Progenitor cell of endocrine pancreas (in vitro differentiated cells): ENCODE measurements at regions not wholly inside any gene's neighbourhood (a gene's known extent, or its start where the extent isn't known, plus 50 kb on each side); places are given as distances from the start of the nearest gene placed in this dataset.

Source experiments
- DNase-seq: peaks from one replicate; pipeline ENCODE4 v3.0.0; 2021; ENCODE audit warnings: low spot score; ENCODE audit not compliant: unreplicated experiment
- H3K27ac Mint-ChIP-seq: 2 replicates; pipeline ENCODE4 v1.8.0; 2021; ENCODE audit warnings: mild to moderate bottlenecking, moderate library complexity, mixed read lengths
- H3K27me3 Mint-ChIP-seq: 2 replicates; pipeline ENCODE4 v1.8.0; 2021; ENCODE audit warnings: mixed read lengths
- H3K36me3 Mint-ChIP-seq: 2 replicates; pipeline ENCODE4 v1.8.0; 2022; ENCODE audit warnings: mixed read lengths; ENCODE audit not compliant: insufficient read depth
- H3K4me1 Mint-ChIP-seq: 2 replicates; pipeline ENCODE4 v1.8.0; 2021; ENCODE audit warnings: low read depth, mixed read lengths
- H3K4me3 Mint-ChIP-seq: 2 replicates; pipeline ENCODE4 v1.8.0; 2021; ENCODE audit warnings: low read depth, mild to moderate bottlenecking, moderate library complexity, mixed read lengths
- H3K9me3 Mint-ChIP-seq: 2 replicates; pipeline ENCODE4 v1.8.0; 2021; ENCODE audit warnings: low read depth, mixed read lengths
- CTCF ChIP-seq: fragments of 200-600 bp; sonication (generic); IDR thresholded peaks from one replicate; pipeline ENCODE4 v1.5.0; 2021; ENCODE audit warnings: antibody characterized with exemption, mild to moderate bottlenecking; ENCODE audit not compliant: unreplicated experiment

- H3K27me3 Mint-ChIP-seq, result peaks cover 36% of the 10 kb centered on the region
- no peak for TF ChIP-seq CTCF
- no peaks in the 10 kb centered on the region for H3K36me3 Mint-ChIP-seq
- DNase-seq, result no peak
- peaks cover 3% of the 10 kb centered on the region for H3K4me1 Mint-ChIP-seq
- no peaks in the 10 kb centered on the region for H3K9me3 Mint-ChIP-seq
- no peak overlapping the region for H3K4me3 Mint-ChIP-seq
- no peak overlapping the region for H3K27ac Mint-ChIP-seq
These were observed 152.4 kb downstream of the RAB11FIP2 start for GRCh38 chr10:117894339-117894738.

- DNase-seq, result no peak
- Mint-ChIP-seq H3K9me3 (no peaks in the 10 kb centered on the region), H3K27ac (no peak overlapping the region), H3K27me3 (peaks cover 34% of the 10 kb centered on the region), H3K4me3 (no peak overlapping the region), H3K36me3 (no peaks in the 10 kb centered on the region), H3K4me1 (peaks cover 3% of the 10 kb centered on the region)
- no peak for TF ChIP-seq CTCF
These were observed 150.2 kb downstream of the RAB11FIP2 start for GRCh38 chr10:117896517-117896916.

GRCh38 chr10:117899181-117899683 lies 147.5 kb downstream of the RAB11FIP2 start:
- Mint-ChIP-seq H3K27me3 (peaks cover 29% of the 10 kb centered on the region), H3K9me3 (no peaks in the 10 kb centered on the region), H3K36me3 (no peaks in the 10 kb centered on the region), H3K4me1 (peaks cover 3% of the 10 kb centered on the region), H3K4me3 (no peak overlapping the region), H3K27ac (no peak overlapping the region)
- no peak for DNase-seq
- no peak for TF ChIP-seq CTCF

- no peaks in the 10 kb centered on the region for H3K9me3 Mint-ChIP-seq
- H3K4me1 Mint-ChIP-seq, result peaks cover 3% of the 10 kb centered on the region
- H3K27ac Mint-ChIP-seq, result no peak overlapping the region
- peaks cover 34% of the 10 kb centered on the region for H3K27me3 Mint-ChIP-seq
- DNase-seq, result no peak
- TF ChIP-seq CTCF, result no peak
- no peak overlapping the region for H3K4me3 Mint-ChIP-seq
- no peaks in the 10 kb centered on the region for H3K36me3 Mint-ChIP-seq
These were observed 146.5 kb downstream of the RAB11FIP2 start for GRCh38 chr10:117900280-117900679.

- no peak for TF ChIP-seq CTCF
These were observed 142.9 kb downstream of the RAB11FIP2 start for GRCh38 chr10:117903854-117904253.

More at GRCh38 chr10:117903854-117904253, 142.9 kb downstream of the RAB11FIP2 start:
- H3K27me3 Mint-ChIP-seq, result peaks cover 53% of the 10 kb centered on the region
- DNase-seq, result no peak
- H3K4me1 Mint-ChIP-seq, result peaks cover 3% of the 10 kb centered on the region
- no peak overlapping the region for H3K4me3 Mint-ChIP-seq
- no peaks in the 10 kb centered on the region for H3K9me3 Mint-ChIP-seq
- no peaks in the 10 kb centered on the region for H3K36me3 Mint-ChIP-seq
- H3K27ac Mint-ChIP-seq, result no peak overlapping the region
